Astrocyte of the cerebellum (primary cell): ENCODE measurements at regions not wholly inside any gene's neighbourhood (a gene's known extent, or its start where the extent isn't known, plus 50 kb on each side); places are given as distances from the start of the nearest gene placed in this dataset.
"Not testable (repeated sequence)": the region's sequence is repeated elsewhere in the genome, so short reads cannot be mapped to it uniquely, and the experiment has no call there.

Experiments used
- DNase-seq: peaks from one replicate; pipeline ENCODE4 v3.0.0-alpha.2; 2011; ENCODE audit warnings: low read depth
- H3K4me3 ChIP-seq: 2 replicates; pipeline ENCODE4 v1.5.1; 2011; ENCODE audit warnings: mild to moderate bottlenecking, low read depth, low read length, moderate library complexity
- in situ Hi-C: cut with HindIII; loops from 2 replicates; pipeline ENCODE4 v1.10.0; 2017; ENCODE audit warnings: low sequenced_read_pairs
- TF ChIP-seq, protein P1 (sequence below): IDR thresholded peaks from 2 replicates; pipeline ENCODE4 v1.5.1; 2012; ENCODE audit warnings: low read length, low read depth, moderate library complexity, mild to moderate bottlenecking; ENCODE audit errors: missing control alignments

DNA sequence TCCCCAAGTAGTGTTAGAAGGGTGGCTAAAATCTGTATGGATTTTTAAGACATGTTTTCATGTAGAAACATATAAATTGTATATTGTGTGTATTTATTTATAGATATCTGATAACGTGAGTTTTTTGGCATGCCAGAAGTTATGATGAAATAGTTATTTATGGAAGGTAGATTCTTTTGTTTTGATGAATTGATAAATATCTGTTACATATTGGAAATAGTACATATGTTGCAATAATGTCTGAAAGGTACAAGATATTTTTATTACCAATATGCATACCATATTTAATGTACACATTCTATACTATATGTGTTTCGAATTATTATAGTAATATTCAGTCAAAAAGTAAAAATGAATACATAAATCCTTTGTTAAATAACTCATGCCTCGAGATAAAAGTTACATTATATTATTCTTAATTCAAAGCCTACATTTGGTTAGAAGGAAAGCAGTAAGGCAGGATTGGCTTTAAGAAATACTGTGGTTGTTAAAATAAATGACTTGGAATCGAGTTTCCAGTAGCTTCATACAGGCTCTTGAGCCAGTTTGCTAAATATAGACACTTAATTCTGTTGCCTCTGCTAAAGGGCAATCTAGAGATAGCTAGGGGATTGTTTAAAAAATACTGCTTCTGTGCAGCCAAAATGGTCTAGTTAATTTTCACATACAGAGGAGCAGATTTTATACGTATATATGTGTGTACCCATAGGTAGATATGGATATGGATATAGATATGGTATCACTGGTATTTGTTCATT, 1175.1 kb upstream of the B3GALT2 start:
- TF ChIP-seq, protein P1, sequence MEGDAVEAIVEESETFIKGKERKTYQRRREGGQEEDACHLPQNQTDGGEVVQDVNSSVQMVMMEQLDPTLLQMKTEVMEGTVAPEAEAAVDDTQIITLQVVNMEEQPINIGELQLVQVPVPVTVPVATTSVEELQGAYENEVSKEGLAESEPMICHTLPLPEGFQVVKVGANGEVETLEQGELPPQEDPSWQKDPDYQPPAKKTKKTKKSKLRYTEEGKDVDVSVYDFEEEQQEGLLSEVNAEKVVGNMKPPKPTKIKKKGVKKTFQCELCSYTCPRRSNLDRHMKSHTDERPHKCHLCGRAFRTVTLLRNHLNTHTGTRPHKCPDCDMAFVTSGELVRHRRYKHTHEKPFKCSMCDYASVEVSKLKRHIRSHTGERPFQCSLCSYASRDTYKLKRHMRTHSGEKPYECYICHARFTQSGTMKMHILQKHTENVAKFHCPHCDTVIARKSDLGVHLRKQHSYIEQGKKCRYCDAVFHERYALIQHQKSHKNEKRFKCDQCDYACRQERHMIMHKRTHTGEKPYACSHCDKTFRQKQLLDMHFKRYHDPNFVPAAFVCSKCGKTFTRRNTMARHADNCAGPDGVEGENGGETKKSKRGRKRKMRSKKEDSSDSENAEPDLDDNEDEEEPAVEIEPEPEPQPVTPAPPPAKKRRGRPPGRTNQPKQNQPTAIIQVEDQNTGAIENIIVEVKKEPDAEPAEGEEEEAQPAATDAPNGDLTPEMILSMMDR, result no peak
- no peak for DNase-seq
- in situ Hi-C loops, result no loop called here
- H3K4me3 ChIP-seq, result no peak overlapping the region

- no peak overlapping the region for H3K4me3 ChIP-seq
- DNase-seq, result no peak
- TF ChIP-seq, protein P1, result no peak
- in situ Hi-C loops, result no loop called here
These were observed 1171.8 kb upstream of the B3GALT2 start for GRCh38 chr1:194358208-194358581.

- in situ Hi-C loops, DNase-seq, H3K4me3 ChIP-seq: not testable (repeated sequence)
These were observed 1171.3 kb upstream of the B3GALT2 start for GRCh38 chr1:194357573-194358207.

DNA sequence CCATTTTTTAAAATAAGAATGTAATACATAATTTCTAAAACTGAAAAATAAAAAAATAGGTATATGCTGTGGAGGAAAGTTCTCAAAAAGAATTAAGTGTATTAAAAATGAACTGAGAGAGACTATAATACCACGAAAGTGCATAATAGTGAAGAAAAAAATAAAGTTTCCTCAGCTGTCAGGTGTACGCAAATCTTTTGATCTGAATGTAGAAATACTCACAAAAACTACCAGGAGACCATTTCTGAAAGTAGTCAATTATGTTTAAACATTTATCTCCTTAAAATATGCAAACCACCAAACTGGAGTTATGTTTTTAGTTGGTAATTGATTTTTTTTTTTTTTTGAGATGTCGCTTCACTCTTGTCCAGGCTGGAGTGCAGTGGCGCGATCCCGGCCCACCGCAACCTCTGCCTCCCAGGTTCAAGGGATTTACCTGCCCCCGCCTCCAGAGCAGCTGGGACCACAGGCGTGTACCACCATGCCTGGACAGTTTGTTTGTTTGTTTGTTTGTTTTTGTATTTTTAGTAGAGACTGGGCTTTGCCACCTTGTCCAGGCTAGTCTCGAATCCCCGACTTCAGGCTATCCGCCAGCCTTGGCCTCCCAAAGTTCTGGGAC, 1169.2 kb upstream of the B3GALT2 start:
- TF ChIP-seq, protein P1, result no peak
- in situ Hi-C loops, result no loop called here
- no peak for DNase-seq
- no peak overlapping the region for H3K4me3 ChIP-seq

GRCh38 chr1:194353121-194353520, 1166.7 kb upstream of the B3GALT2 start:
- DNase-seq, result no peak
- in situ Hi-C loops, result no loop called here
- TF ChIP-seq, protein P1, result no peak
- no peak overlapping the region for H3K4me3 ChIP-seq

- TF ChIP-seq, protein P1, result no peak
- in situ Hi-C loops, result no loop called here
- DNase-seq, result no peak
- H3K4me3 ChIP-seq, result no peak overlapping the region
These were observed 1160.8 kb upstream of the B3GALT2 start for GRCh38 chr1:194347200-194347599.
